BJ (cell line): ENCODE measurements at regions not wholly inside any gene's neighbourhood (a gene's known extent, or its start where the extent isn't known, plus 50 kb on each side); places are given as distances from the start of the nearest gene placed in this dataset.

Experiments
- CTCF ChIA-PET: fragments of 350-600 bp; formaldehyde crosslinking; extraction: SDS; loops from one replicate; lab custom pipeline; 2021; ENCODE audit warnings: antibody characterized with exemption, inconsistent platforms; lab: Yijun Ruan, JAX
- POLR2A ChIA-PET: fragments of 300-600 bp; sonication (Branson Sonifier 250); formaldehyde crosslinking; extraction: SDS; loops from one replicate; lab custom pipeline; 2021; ENCODE audit warnings: antibody characterized with exemption; lab: Charles Lee
- DNase-seq: peaks from one replicate; pipeline ENCODE4 v3.0.0-alpha.2; 2011; ENCODE audit warnings: low read depth
- H3K27me3 ChIP-seq: 2 replicates; pipeline ENCODE4 v1.6.0; 2011; ENCODE audit warnings: low read length; ENCODE audit not compliant: control insufficient read depth, insufficient read depth
- H3K36me3 ChIP-seq: 2 replicates; pipeline ENCODE4 v1.5.1; 2011; ENCODE audit warnings: low read length; ENCODE audit not compliant: control insufficient read depth, insufficient read depth
- H3K4me3 ChIP-seq: 2 replicates; pipeline ENCODE4 v1.5.1; 2011; ENCODE audit warnings: low read depth, mild to moderate bottlenecking, control low read depth, low read length
- CTCF ChIP-seq: IDR thresholded peaks from 2 replicates; pipeline ENCODE4 v1.5.1; 2011; ENCODE audit warnings: low read depth, mild to moderate bottlenecking, control low read depth, inconsistent platforms, low read length, moderate library complexity; ENCODE audit not compliant: insufficient read depth

DNA sequence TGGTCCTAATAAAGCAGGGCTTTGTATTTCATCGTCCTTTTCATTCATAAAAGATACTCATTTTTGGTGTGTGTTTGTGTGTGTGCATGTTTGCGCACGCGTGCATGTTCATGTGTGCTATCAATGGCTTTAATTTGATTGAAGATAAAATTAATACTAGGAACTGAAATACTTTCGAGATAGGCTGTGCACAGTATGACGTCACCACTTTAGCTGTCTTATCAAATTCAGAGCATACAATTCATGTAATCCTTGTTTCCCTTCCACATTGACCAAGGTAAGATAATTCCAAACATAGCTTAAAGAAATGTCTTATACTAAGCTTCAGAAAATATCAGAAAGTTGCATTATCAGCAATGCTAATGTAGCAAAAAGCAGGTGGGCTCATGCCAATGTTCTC lies 113.6 kb upstream of the CYYR1 start:
- ChIA-PET POLR2A (no interaction called here), CTCF (interaction anchor here (1.0 kb wide), 1 partner anchor 21 kb away, joined by 3 read pairs; no protein-coding TSS in a partner anchor)
- H3K36me3 ChIP-seq, result no peaks in the 10 kb centered on the region
- TF ChIP-seq CTCF, result no peak
- no peak for DNase-seq
- no peak overlapping the region for H3K4me3 ChIP-seq
- H3K27me3 ChIP-seq, result no peaks in the 10 kb centered on the region

- no peaks in the 10 kb centered on the region for H3K27me3 ChIP-seq
- POLR2A ChIA-PET, result no interaction called here
- no peaks in the 10 kb centered on the region for H3K36me3 ChIP-seq
- no peak for DNase-seq
- CTCF ChIA-PET, result interaction anchor here (1.0 kb wide), 1 partner anchor 22 kb away, joined by 3 read pairs; no protein-coding TSS in a partner anchor
- no peak for TF ChIP-seq CTCF
- H3K4me3 ChIP-seq, result no peak overlapping the region
Measured at GRCh38 chr21:26686278-26686677, 113.2 kb upstream of the CYYR1 start.

DNA sequence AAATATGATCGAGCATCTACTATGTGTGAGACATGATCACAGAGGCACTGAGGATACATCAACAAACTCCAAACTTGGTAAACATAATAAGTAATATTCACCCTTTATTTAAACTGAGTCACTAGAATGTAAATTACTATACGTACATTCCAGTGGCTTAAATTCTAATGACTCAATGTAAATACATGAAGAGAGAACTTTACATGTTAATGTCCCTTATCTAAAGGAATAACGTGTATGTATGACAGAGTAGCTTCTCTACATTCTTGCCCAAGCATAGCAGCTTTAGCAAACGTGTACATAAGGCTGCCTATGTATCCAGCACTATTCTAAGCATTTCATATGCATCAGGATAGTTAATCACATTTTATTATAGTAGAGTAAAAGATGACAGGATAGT lies 111.8 kb upstream of the CYYR1 start:
- H3K4me3 ChIP-seq, result no peak overlapping the region
- POLR2A ChIA-PET, result no interaction called here
- DNase-seq, result no peak
- no peak for TF ChIP-seq CTCF
- H3K36me3 ChIP-seq, result no peaks in the 10 kb centered on the region
- no peaks in the 10 kb centered on the region for H3K27me3 ChIP-seq
- CTCF ChIA-PET, result no interaction called here

- H3K36me3 ChIP-seq, result no peaks in the 10 kb centered on the region
- no peak for DNase-seq
- no peak for TF ChIP-seq CTCF
- POLR2A ChIA-PET, result no interaction called here
- CTCF ChIA-PET, result no interaction called here
- no peak overlapping the region for H3K4me3 ChIP-seq
- no peaks in the 10 kb centered on the region for H3K27me3 ChIP-seq
Measured at GRCh38 chr21:26683996-26684395, 110.9 kb upstream of the CYYR1 start.

- DNase-seq, result no peak
- Histone ChIP-seq H3K27me3 (no peaks in the 10 kb centered on the region), H3K36me3 (no peaks in the 10 kb centered on the region), H3K4me3 (no peak overlapping the region)
- ChIA-PET CTCF (interaction anchor here (2.2 kb wide), 1 partner anchor 28 kb away, joined by 5 read pairs; no protein-coding TSS in a partner anchor), POLR2A (no interaction called here)
- no peak for TF ChIP-seq CTCF
Measured at GRCh38 chr21:26679284-26679683, 106.2 kb upstream of the CYYR1 start.
